ENCODE measurements at regions not wholly inside any gene's neighbourhood (a gene's known extent, or its start where the extent isn't known, plus 50 kb on each side); places are given as distances from the start of the nearest gene placed in this dataset.

GRCh38 chr14:38080696-38081095 lies 127.0 kb upstream of the SSTR1 start:
- DNase-seq (ENCODE audit: low read depth, low spot score) (no peak), ATAC-seq (no peak)
- POLR2A ChIA-PET = no interaction called here
- no peak overlapping the region for H3K4me3 ChIP-seq (ENCODE audit: low read depth in 2 of 2, low read length in 2 of 2)
- BruUV-seq (replicated peaks) = no TSS peak
- CTCF ChIA-PET = no interaction called here
- no peaks in the 10 kb centered on the region for H3K36me3 ChIP-seq (ENCODE audit: control insufficient read depth, insufficient read depth, low read length)
- no peak overlapping the region for H3K27ac ChIP-seq (ENCODE audit: low read length)
- H3K4me1 ChIP-seq (ENCODE audit: control insufficient read depth, insufficient read depth, low read length) = no peaks in the 10 kb centered on the region
- TF ChIP-seq SIN3A (IDR thresholded peaks at IDR 0.05; ENCODE audit: borderline replicate concordance, insufficient read depth, low read depth, low read length) = no peak
- in situ Hi-C loops (cut with HindIII; ENCODE audit: low pct_unique_long_range_greater_than_20kb, low sequenced_read_pairs) = no loop called here
- intact Hi-C loops (cut with micrococcal nuclease; ENCODE audit: unreplicated experiment) = no loop called here
- H3K27me3 ChIP-seq (ENCODE audit: control insufficient read depth, insufficient read depth, low read length) = no peaks in the 10 kb centered on the region
- no peaks in the 10 kb centered on the region for H3K9me3 ChIP-seq (ENCODE audit: control insufficient read depth, insufficient read depth, low read depth, low read length)

DNA sequence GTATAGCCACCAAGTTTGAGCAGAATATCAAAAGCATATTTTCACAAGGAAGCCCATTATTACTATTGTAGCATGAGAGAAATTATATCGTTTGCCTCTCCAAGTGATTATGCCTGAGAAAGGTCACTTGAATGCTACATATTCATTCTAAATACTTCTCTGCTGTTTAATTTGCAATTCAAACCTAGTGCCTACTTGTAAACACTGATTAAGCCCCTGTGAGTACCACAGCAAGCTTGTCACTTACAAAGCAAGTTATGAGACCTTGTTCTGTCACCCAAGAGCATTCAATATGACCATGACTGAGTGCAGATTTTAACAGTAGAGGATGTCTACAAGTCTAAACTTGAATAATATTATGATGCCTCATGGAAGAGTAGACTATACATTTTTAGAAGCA lies 124.7 kb upstream of the SSTR1 start:
- in situ Hi-C loops (cut with HindIII; ENCODE audit: low pct_unique_long_range_greater_than_20kb, low sequenced_read_pairs) = no loop called here

More for the DNA sequence above, 124.7 kb upstream of the SSTR1 start:
- DNase-seq (ENCODE audit: low read depth, low spot score) (no peak), ATAC-seq (no peak)
- TF ChIP-seq SIN3A (IDR thresholded peaks at IDR 0.05; ENCODE audit: borderline replicate concordance, insufficient read depth, low read depth, low read length) = no peak
- TF ChIP-seq, protein P1, sequence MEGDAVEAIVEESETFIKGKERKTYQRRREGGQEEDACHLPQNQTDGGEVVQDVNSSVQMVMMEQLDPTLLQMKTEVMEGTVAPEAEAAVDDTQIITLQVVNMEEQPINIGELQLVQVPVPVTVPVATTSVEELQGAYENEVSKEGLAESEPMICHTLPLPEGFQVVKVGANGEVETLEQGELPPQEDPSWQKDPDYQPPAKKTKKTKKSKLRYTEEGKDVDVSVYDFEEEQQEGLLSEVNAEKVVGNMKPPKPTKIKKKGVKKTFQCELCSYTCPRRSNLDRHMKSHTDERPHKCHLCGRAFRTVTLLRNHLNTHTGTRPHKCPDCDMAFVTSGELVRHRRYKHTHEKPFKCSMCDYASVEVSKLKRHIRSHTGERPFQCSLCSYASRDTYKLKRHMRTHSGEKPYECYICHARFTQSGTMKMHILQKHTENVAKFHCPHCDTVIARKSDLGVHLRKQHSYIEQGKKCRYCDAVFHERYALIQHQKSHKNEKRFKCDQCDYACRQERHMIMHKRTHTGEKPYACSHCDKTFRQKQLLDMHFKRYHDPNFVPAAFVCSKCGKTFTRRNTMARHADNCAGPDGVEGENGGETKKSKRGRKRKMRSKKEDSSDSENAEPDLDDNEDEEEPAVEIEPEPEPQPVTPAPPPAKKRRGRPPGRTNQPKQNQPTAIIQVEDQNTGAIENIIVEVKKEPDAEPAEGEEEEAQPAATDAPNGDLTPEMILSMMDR (IDR thresholded peaks at IDR 0.05) = no peak
- TF ChIP-seq POLR2AphosphoS5 (IDR thresholded peaks at IDR 0.05; ENCODE audit: low read depth, low read length) = no peak
- no peak for TF ChIP-seq REST (IDR thresholded peaks at IDR 0.05; ENCODE audit: insufficient read depth in 1 of 2, low read depth in 2 of 2, low read length in 1 of 2)
- TF ChIP-seq TCF7L2 (IDR thresholded peaks at IDR 0.05; ENCODE audit: low read depth, low read length) = no peak
- H3K4me3 ChIP-seq (ENCODE audit: low read depth in 2 of 2, low read length in 2 of 2) = no peak overlapping the region
- POLR2A ChIA-PET = no interaction called here
- CTCF ChIA-PET = no interaction called here
- H3K9me3 ChIP-seq (ENCODE audit: control insufficient read depth, insufficient read depth, low read depth, low read length) = no peaks in the 10 kb centered on the region
- H3K36me3 ChIP-seq (ENCODE audit: control insufficient read depth, insufficient read depth, low read length) = no peaks in the 10 kb centered on the region
- intact Hi-C loops (cut with micrococcal nuclease; ENCODE audit: unreplicated experiment) = no loop called here
- no peaks in the 10 kb centered on the region for H3K4me1 ChIP-seq (ENCODE audit: control insufficient read depth, insufficient read depth, low read length)
- no peak overlapping the region for H3K27ac ChIP-seq (ENCODE audit: low read length)
- H3K27me3 ChIP-seq (ENCODE audit: control insufficient read depth, insufficient read depth, low read length) = no peaks in the 10 kb centered on the region
- BruUV-seq (replicated peaks) = no TSS peak
